ENCODE measurements at regions not wholly inside any gene's neighbourhood (a gene's known extent, or its start where the extent isn't known, plus 50 kb on each side); places are given as distances from the start of the nearest gene placed in this dataset.

DNA sequence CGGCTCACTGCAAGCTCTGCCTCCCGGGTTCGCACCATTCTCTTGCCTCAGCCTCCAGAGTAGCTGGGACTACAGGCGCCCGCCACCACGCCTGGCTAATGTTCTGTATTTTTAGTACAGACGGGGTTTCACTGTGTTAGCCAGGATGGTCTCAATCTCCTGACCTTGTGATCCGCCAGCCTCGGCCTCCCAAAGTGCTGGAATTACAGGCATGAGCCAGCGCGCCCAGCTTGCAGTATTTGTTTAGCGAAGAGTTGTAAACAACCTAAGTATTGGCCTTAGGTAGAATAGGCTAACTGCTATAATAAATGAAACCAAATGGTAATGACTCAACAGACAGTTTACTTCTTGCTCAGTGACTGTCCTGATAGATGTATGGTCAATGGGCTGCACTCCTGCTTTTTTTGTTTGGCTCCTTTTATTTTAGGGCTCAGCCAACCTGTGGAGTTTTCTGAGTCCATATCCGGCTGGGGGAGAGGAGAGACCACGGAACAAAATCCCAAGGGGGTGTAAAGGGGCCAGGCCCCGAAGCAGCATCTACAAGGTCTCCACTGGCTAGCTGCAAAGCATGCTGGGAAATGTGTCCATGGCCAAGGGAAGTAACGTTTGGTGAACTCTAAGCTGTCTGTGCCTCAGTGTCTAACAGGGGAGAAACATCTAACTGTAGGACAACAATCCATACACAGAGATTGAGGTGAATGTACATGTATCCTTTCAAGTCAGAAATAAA, 841.0 kb upstream of the ID2 start:
- H3K36me3 ChIP-seq (replicated peaks in 1 of 2; ENCODE audit: control insufficient read depth in 1 of 2, insufficient read depth in 2 of 2, low read length in 2 of 2) = no peaks in the 10 kb centered on the region
- 97% methylated on average over 11 of the region's 16 CpGs for WGBS (ENCODE audit: insufficient coverage)
- no peaks in the 10 kb centered on the region for H3K27me3 ChIP-seq (ENCODE audit: control insufficient read depth in 2 of 2, insufficient read depth in 2 of 2, low read length in 2 of 2)
- peak overlapping the region in 1 of 7 donors; percentile 28 for H3K27ac Mint-ChIP-seq
- H3K9ac ChIP-seq (ENCODE audit: insufficient read depth, low read length, poor library complexity, severe bottlenecking) = no peak overlapping the region
- H3K9me3 ChIP-seq (replicated peaks in 1 of 2; ENCODE audit: control insufficient read depth in 1 of 2, insufficient read depth in 1 of 2, low read length in 2 of 2) = no peaks in the 10 kb centered on the region
- H3K27ac ChIP-seq (ENCODE audit: low read depth in 1 of 2, low read length in 2 of 2) = no peak overlapping the region
- H3K4me1 ChIP-seq (ENCODE audit: control insufficient read depth in 1 of 2, insufficient read depth in 2 of 2, low read length in 2 of 2) = peaks cover 12 to 22% of the 10 kb centered on the region in 2 donors
- no peak overlapping the region for H3K4me3 Mint-ChIP-seq
- intact Hi-C loops (cut with micrococcal nuclease) = no loop called here
- no peaks in the 10 kb centered on the region for H3K36me3 Mint-ChIP-seq
- no peak overlapping the region for H3K4me3 ChIP-seq (replicated peaks in 1 of 3; ENCODE audit: low read depth in 2 of 3, low read length in 3 of 3)
- H4K20me1 ChIP-seq (ENCODE audit: insufficient read depth, low read length) = no peaks in the 10 kb centered on the region
- no peak for TF ChIP-seq CTCF (IDR thresholded peaks at IDR 0.05)
- H3K9me3 Mint-ChIP-seq = peaks cover 0 to 3% (median 0%) of the 10 kb centered on the region in 7 donors
- peaks cover 2 to 5% (median 4%) of the 10 kb centered on the region in 3 donors for H3K27me3 Mint-ChIP-seq (ENCODE audit: low read depth in 3 of 3)
- no peak for DNase-seq
- peaks cover 20% of the 10 kb centered on the region for H3K4me1 Mint-ChIP-seq
- no peak overlapping the region for H3K4me2 ChIP-seq (replicated peaks; ENCODE audit: extremely low read depth, low read length, poor library complexity, severe bottlenecking)
- no peaks in the 10 kb centered on the region for H3K79me2 ChIP-seq (ENCODE audit: insufficient read depth, low read length)
- no peak overlapping the region for H2AFZ ChIP-seq (ENCODE audit: insufficient read depth, low read depth, low read length, poor library complexity, severe bottlenecking)

DNA sequence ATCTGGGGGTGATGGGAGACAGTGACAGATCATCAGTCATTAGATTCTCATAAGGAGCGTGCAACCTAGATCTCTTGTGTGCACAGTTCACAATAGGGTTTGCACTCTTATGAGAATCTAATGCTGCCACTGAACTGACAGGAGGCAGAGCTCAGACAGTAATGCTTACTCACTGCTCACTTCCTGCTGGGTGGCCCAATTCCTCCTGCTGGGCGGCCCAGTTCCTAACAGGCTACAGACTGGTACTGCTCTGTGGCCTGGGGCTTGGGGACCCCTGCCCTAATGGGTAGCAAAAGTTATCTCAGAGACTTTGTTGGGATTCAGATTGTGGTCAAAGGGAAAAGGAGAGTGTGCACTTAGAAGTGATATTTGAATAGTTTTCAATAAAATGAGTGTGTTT, 840.1 kb upstream of the ID2 start:
- Mint-ChIP-seq H3K27ac (peak overlapping the region in 3 of 7 donors; percentile 42 to 62 (median 50)), H3K27me3 (ENCODE audit: low read depth in 3 of 3) (peaks cover 2 to 5% (median 4%) of the 10 kb centered on the region in 3 donors), H3K4me3 (no peak overlapping the region), H3K36me3 (no peaks in the 10 kb centered on the region), H3K9me3 (peaks cover 0 to 3% (median 0%) of the 10 kb centered on the region in 7 donors), H3K4me1 (peaks cover 16% of the 10 kb centered on the region)
- Histone ChIP-seq H2AFZ (ENCODE audit: insufficient read depth, low read depth, low read length, poor library complexity, severe bottlenecking) (no peak overlapping the region), H3K4me3 (replicated peaks in 1 of 3; ENCODE audit: low read depth in 2 of 3, low read length in 3 of 3) (no peak overlapping the region), H3K9ac (ENCODE audit: insufficient read depth, low read length, poor library complexity, severe bottlenecking) (no peak overlapping the region), H3K4me1 (ENCODE audit: control insufficient read depth in 1 of 2, insufficient read depth in 2 of 2, low read length in 2 of 2) (peaks cover 8 to 18% of the 10 kb centered on the region in 2 donors), H3K79me2 (ENCODE audit: insufficient read depth, low read length) (no peaks in the 10 kb centered on the region), H3K9me3 (replicated peaks in 1 of 2; ENCODE audit: control insufficient read depth in 1 of 2, insufficient read depth in 1 of 2, low read length in 2 of 2) (no peaks in the 10 kb centered on the region), H3K36me3 (replicated peaks in 1 of 2; ENCODE audit: control insufficient read depth in 1 of 2, insufficient read depth in 2 of 2, low read length in 2 of 2) (no peaks in the 10 kb centered on the region), H3K27ac (ENCODE audit: low read depth in 1 of 2, low read length in 2 of 2) (no peak overlapping the region), H4K20me1 (ENCODE audit: insufficient read depth, low read length) (no peaks in the 10 kb centered on the region), H3K4me2 (replicated peaks; ENCODE audit: extremely low read depth, low read length, poor library complexity, severe bottlenecking) (no peak overlapping the region), H3K27me3 (ENCODE audit: control insufficient read depth in 2 of 2, insufficient read depth in 2 of 2, low read length in 2 of 2) (no peaks in the 10 kb centered on the region)
- no peak for TF ChIP-seq CTCF (IDR thresholded peaks at IDR 0.05)
- intact Hi-C loops (cut with micrococcal nuclease) = no loop called here
- peak; percentile 40 to 66 (median 62) for DNase-seq
- 38% methylated on average over 2 of the region's 2 CpGs for WGBS (ENCODE audit: insufficient coverage)

All from CD14-positive monocyte (primary cell).